ENCODE measurements at regions not wholly inside any gene's neighbourhood (a gene's known extent, or its start where the extent isn't known, plus 50 kb on each side); places are given as distances from the start of the nearest gene placed in this dataset.

- TF ChIP-seq, protein P1, sequence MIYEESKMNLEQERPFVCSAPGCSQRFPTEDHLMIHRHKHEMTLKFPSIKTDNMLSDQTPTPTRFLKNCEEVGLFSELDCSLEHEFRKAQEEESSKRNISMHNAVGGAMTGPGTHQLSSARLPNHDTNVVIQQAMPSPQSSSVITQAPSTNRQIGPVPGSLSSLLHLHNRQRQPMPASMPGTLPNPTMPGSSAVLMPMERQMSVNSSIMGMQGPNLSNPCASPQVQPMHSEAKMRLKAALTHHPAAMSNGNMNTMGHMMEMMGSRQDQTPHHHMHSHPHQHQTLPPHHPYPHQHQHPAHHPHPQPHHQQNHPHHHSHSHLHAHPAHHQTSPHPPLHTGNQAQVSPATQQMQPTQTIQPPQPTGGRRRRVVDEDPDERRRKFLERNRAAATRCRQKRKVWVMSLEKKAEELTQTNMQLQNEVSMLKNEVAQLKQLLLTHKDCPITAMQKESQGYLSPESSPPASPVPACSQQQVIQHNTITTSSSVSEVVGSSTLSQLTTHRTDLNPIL (CRISPR knock-in tag; IDR thresholded peaks at IDR 0.05; ENCODE audit: low read depth), result no peak
- TF ChIP-seq TOX (CRISPR knock-in tag; IDR thresholded peaks at IDR 0.05; ENCODE audit: borderline replicate concordance), result no peak
- TF ChIP-seq, protein P2, sequence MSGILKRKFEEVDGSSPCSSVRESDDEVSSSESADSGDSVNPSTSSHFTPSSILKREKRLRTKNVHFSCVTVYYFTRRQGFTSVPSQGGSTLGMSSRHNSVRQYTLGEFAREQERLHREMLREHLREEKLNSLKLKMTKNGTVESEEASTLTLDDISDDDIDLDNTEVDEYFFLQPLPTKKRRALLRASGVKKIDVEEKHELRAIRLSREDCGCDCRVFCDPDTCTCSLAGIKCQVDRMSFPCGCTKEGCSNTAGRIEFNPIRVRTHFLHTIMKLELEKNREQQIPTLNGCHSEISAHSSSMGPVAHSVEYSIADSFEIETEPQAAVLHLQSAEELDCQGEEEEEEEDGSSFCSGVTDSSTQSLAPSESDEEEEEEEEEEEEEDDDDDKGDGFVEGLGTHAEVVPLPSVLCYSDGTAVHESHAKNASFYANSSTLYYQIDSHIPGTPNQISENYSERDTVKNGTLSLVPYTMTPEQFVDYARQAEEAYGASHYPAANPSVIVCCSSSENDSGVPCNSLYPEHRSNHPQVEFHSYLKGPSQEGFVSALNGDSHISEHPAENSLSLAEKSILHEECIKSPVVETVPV (CRISPR knock-in tag; IDR thresholded peaks at IDR 0.05), result no peak
- TF ChIP-seq GLIS3 (CRISPR knock-in tag; IDR thresholded peaks at IDR 0.05), result no peak
- no peak for TF ChIP-seq ZNF70 (CRISPR knock-in tag; IDR thresholded peaks at IDR 0.05)
- TF ChIP-seq PATZ1 (CRISPR knock-in tag; IDR thresholded peaks at IDR 0.05; ENCODE audit: borderline replicate concordance), result no peak
- no peak for TF ChIP-seq BACH2 (CRISPR knock-in tag; IDR thresholded peaks at IDR 0.05; ENCODE audit: borderline replicate concordance)
- TF ChIP-seq ARNTL (CRISPR knock-in tag; IDR thresholded peaks at IDR 0.05; ENCODE audit: borderline replicate concordance, low read depth), result no peak
- ATAC-seq, result no peak
Measured at GRCh38 chr5:25357605-25358004, 712.8 kb upstream of the CDH10 start.

DNA sequence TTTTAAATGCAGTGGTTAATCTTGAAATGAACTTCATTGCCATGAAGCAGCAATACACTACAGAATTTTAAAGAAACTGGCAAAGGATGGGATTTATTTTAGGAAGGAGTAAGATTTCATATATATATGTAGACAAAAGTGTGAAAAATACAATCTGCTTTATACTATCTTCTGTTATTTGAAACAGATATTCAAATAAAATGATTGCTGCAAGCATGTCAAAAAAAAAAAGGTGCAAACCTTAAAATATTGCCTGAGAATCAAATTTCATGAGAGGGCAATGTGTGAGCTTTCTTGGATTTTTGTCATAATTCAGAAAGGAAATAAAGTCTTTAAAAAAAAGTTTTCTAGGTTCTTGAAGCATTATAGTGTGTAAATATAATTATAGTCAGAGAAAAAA, 705.0 kb upstream of the CDH10 start:
- TF ChIP-seq ZFP30 (CRISPR knock-in tag; IDR thresholded peaks at IDR 0.05), result no peak
- no peak for TF ChIP-seq POU6F1 (CRISPR knock-in tag; IDR thresholded peaks at IDR 0.05; ENCODE audit: borderline replicate concordance, low read depth)
- no peak for TF ChIP-seq BACH2 (CRISPR knock-in tag; IDR thresholded peaks at IDR 0.05; ENCODE audit: borderline replicate concordance)
- no peak for ATAC-seq

DNA sequence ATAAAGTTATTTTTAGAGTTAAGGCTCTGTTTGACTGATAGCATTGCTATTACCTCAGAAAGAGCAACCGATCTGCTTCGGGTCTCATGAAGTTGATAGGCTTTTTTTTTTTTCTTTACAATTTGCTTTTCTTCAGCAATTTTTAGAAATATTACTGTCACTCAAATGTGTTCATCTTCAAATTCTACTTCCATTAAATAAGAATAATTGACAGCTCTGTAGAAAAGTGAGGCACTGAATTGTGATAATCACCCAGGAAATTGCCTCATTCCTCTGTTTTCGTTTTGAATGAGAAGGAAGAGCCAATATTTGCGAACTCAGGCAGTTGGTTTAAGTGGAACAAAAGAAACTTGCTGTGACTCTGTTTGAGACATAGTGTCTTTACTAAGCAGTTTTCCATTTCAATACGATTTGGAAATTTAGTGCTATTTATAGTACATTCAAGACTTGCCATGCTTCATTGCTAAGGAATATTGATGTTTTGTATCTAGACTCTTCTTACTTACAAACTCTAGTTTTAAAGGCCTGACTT, 700.5 kb upstream of the CDH10 start:
- TF ChIP-seq SNAI2 (CRISPR knock-in tag; IDR thresholded peaks at IDR 0.05) (no peak), GLIS3 (CRISPR knock-in tag; IDR thresholded peaks at IDR 0.05) (no peak), BACH2 (CRISPR knock-in tag; IDR thresholded peaks at IDR 0.05; ENCODE audit: borderline replicate concordance) (no peak), ZFP3 (CRISPR knock-in tag; IDR thresholded peaks at IDR 0.05) (no peak)
- TF ChIP-seq, protein P2 (CRISPR knock-in tag; IDR thresholded peaks at IDR 0.05), result no peak
- ATAC-seq, result no peak

- no peak for ATAC-seq
- no peak for TF ChIP-seq ZFP3 (CRISPR knock-in tag; IDR thresholded peaks at IDR 0.05)
- no peak for TF ChIP-seq ZNF70 (CRISPR knock-in tag; IDR thresholded peaks at IDR 0.05)
Measured at GRCh38 chr5:25339541-25339940, 694.8 kb upstream of the CDH10 start.

GRCh38 chr5:25334350-25334749, 689.6 kb upstream of the CDH10 start:
- TF ChIP-seq, protein P3, sequence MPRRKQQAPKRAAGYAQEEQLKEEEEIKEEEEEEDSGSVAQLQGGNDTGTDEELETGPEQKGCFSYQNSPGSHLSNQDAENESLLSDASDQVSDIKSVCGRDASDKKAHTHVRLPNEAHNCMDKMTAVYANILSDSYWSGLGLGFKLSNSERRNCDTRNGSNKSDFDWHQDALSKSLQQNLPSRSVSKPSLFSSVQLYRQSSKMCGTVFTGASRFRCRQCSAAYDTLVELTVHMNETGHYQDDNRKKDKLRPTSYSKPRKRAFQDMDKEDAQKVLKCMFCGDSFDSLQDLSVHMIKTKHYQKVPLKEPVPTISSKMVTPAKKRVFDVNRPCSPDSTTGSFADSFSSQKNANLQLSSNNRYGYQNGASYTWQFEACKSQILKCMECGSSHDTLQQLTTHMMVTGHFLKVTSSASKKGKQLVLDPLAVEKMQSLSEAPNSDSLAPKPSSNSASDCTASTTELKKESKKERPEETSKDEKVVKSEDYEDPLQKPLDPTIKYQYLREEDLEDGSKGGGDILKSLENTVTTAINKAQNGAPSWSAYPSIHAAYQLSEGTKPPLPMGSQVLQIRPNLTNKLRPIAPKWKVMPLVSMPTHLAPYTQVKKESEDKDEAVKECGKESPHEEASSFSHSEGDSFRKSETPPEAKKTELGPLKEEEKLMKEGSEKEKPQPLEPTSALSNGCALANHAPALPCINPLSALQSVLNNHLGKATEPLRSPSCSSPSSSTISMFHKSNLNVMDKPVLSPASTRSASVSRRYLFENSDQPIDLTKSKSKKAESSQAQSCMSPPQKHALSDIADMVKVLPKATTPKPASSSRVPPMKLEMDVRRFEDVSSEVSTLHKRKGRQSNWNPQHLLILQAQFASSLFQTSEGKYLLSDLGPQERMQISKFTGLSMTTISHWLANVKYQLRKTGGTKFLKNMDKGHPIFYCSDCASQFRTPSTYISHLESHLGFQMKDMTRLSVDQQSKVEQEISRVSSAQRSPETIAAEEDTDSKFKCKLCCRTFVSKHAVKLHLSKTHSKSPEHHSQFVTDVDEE (CRISPR knock-in tag; IDR thresholded peaks at IDR 0.05), result no peak
- no peak for TF ChIP-seq ESRRG (CRISPR knock-in tag; IDR thresholded peaks at IDR 0.05)
- no peak for TF ChIP-seq ISL1 (CRISPR knock-in tag; IDR thresholded peaks at IDR 0.05)
- no peak for TF ChIP-seq TOX (CRISPR knock-in tag; IDR thresholded peaks at IDR 0.05; ENCODE audit: borderline replicate concordance)
- TF ChIP-seq SNAI2 (CRISPR knock-in tag; IDR thresholded peaks at IDR 0.05), result no peak
- TF ChIP-seq GLIS3 (CRISPR knock-in tag; IDR thresholded peaks at IDR 0.05), result no peak
- no peak for TF ChIP-seq BACH2 (CRISPR knock-in tag; IDR thresholded peaks at IDR 0.05; ENCODE audit: borderline replicate concordance)
- no peak for TF ChIP-seq ZC3H10 (CRISPR knock-in tag; IDR thresholded peaks at IDR 0.05)
- no peak for TF ChIP-seq OSR1 (CRISPR knock-in tag; IDR thresholded peaks at IDR 0.05)
- no peak for TF ChIP-seq ZFP30 (CRISPR knock-in tag; IDR thresholded peaks at IDR 0.05)
- ATAC-seq, result no peak

All from SK-N-SH treated with all-trans-retinoic acid at 6 μM for 48 hours (cell line).